Memory B cell (primary cell): ENCODE measurements at regions not wholly inside any gene's neighbourhood (a gene's known extent, or its start where the extent isn't known, plus 50 kb on each side); places are given as distances from the start of the nearest gene placed in this dataset.

Source experiments
- ATAC-seq: fragments of 150-1000 bp; cut with Tn5 transposase; 2 replicates; pipeline ENCODE4 v1.10.0; 2021; ENCODE audit warnings: low read depth, mild to moderate bottlenecking, moderate library complexity
- DNase-seq, 2 donors: peaks; one replicate each; pipeline ENCODE4 v3.0.0; 2022; ENCODE audit warnings: low spot score in 2 of 2
- H3K27ac Mint-ChIP-seq: one replicate; pipeline ENCODE4 v1.8.0; 2022; ENCODE audit warnings: mild to moderate bottlenecking, moderate library complexity, mixed read lengths
- H3K27me3 Mint-ChIP-seq: one replicate; pipeline ENCODE4 v1.8.0; 2022; ENCODE audit warnings: mixed read lengths
- H3K36me3 Mint-ChIP-seq: one replicate; pipeline ENCODE4 v1.8.0; 2022; ENCODE audit warnings: mild to moderate bottlenecking, mixed read lengths
- H3K4me1 Mint-ChIP-seq: one replicate; pipeline ENCODE4 v1.8.0; 2022; ENCODE audit warnings: mixed read lengths
- H3K4me3 Mint-ChIP-seq: one replicate; pipeline ENCODE4 v1.8.0; 2022; ENCODE audit warnings: mild to moderate bottlenecking, moderate library complexity, mixed read lengths
- H3K9me3 Mint-ChIP-seq: one replicate; pipeline ENCODE4 v1.8.0; 2022; ENCODE audit warnings: mixed read lengths

DNA sequence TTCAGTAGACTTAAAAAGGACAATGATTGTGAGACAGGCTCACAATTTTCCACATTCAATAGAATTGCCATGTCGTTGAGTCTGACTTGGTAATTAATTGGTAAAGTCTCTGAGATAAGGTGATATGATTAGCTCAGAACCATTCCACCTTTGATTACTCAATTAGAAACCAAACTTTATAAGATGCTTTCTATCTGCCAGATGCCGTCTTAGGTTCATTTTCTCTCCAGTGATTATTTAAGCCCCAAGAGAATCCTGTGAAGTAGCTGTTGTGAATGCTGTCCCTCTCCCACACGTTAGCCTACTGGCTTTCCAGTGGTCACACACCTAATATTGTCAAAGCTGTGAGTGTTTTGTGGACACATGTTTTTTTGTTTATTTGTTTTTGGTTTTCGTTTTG, 528.9 kb upstream of the ZNF462 start:
- ATAC-seq (no peak), DNase-seq (no peak)
- Mint-ChIP-seq H3K27me3 (no peaks in the 10 kb centered on the region), H3K4me3 (no peak overlapping the region), H3K36me3 (no peaks in the 10 kb centered on the region), H3K27ac (no peak overlapping the region), H3K9me3 (peaks cover 3% of the 10 kb centered on the region), H3K4me1 (no peaks in the 10 kb centered on the region)

DNA sequence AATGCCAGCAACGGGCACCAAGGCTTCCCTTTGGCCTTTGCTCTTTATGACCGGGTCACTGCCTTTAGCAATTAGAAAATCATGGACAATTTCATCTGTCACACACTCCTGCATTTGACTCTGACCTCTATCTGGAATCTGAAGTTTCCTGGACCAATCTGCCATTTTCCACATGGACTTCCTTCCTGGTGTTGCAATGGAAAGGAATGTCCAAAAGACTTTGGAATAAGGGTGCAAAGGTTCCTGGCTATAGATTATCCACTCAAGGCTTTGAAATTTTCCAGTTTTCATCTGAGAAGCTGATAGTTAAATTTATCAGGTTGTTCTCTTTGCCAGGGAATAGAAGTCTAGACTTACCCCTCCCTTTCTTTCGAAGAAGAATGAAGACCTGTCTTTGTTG, 523.1 kb upstream of the ZNF462 start:
- ATAC-seq = no peak

GRCh38 chr9:106350777-106351176, 512.2 kb upstream of the ZNF462 start:
- H3K4me3 Mint-ChIP-seq = no peak overlapping the region
- no peaks in the 10 kb centered on the region for H3K36me3 Mint-ChIP-seq
- DNase-seq = no peak
- peaks cover 5% of the 10 kb centered on the region for H3K9me3 Mint-ChIP-seq
- no peaks in the 10 kb centered on the region for H3K27me3 Mint-ChIP-seq
- H3K27ac Mint-ChIP-seq = no peak overlapping the region
- no peak for ATAC-seq
- no peaks in the 10 kb centered on the region for H3K4me1 Mint-ChIP-seq

More for the DNA sequence above, 523.1 kb upstream of the ZNF462 start:
- Mint-ChIP-seq H3K27me3 (no peaks in the 10 kb centered on the region), H3K9me3 (peaks cover 7% of the 10 kb centered on the region), H3K36me3 (no peaks in the 10 kb centered on the region), H3K4me3 (no peak overlapping the region), H3K4me1 (no peaks in the 10 kb centered on the region), H3K27ac (no peak overlapping the region)
- DNase-seq = no peak

DNA sequence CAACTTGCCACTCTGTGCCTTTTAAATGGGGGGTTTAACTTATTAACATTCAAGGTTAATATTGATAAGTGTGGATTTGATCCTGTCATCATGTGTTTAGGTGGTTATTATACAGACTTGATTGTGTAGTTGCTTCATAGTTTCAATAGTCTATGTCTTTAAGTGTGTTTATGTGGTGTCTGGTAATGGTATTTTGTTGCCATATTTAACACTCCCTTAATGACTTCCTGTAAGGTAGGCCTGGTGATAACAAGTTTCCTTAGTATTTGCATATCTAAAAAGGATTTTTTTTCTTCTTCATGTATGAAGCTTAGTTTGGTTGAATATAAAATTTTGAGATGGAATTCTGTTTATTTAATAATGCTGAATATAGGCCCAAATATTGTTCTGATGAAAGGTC, 506.0 kb upstream of the ZNF462 start:
- DNase-seq = no peak
- Mint-ChIP-seq H3K27me3 (no peaks in the 10 kb centered on the region), H3K4me3 (no peak overlapping the region), H3K4me1 (no peaks in the 10 kb centered on the region), H3K9me3 (peaks cover 2% of the 10 kb centered on the region), H3K36me3 (no peaks in the 10 kb centered on the region), H3K27ac (no peak overlapping the region)
- ATAC-seq = no peak

GRCh38 chr9:106358331-106358730, 504.6 kb upstream of the ZNF462 start:
- Mint-ChIP-seq H3K4me1 (no peaks in the 10 kb centered on the region), H3K27ac (no peak overlapping the region), H3K27me3 (no peaks in the 10 kb centered on the region), H3K36me3 (no peaks in the 10 kb centered on the region), H3K4me3 (no peak overlapping the region), H3K9me3 (peaks cover 2% of the 10 kb centered on the region)
- ATAC-seq = no peak
- DNase-seq = no peak

- Mint-ChIP-seq H3K9me3 (peaks cover 6% of the 10 kb centered on the region), H3K36me3 (no peaks in the 10 kb centered on the region), H3K4me1 (no peaks in the 10 kb centered on the region), H3K27ac (no peak overlapping the region), H3K27me3 (no peaks in the 10 kb centered on the region), H3K4me3 (no peak overlapping the region)
- no peak for ATAC-seq
- DNase-seq = no peak
Observed at GRCh38 chr9:106376689-106377088, 486.3 kb upstream of the ZNF462 start.

- H3K27ac Mint-ChIP-seq = no peak overlapping the region
- no peaks in the 10 kb centered on the region for H3K27me3 Mint-ChIP-seq
- H3K4me1 Mint-ChIP-seq = no peaks in the 10 kb centered on the region
- DNase-seq = no peak
- ATAC-seq = no peak
- no peak overlapping the region for H3K4me3 Mint-ChIP-seq
- H3K36me3 Mint-ChIP-seq = no peaks in the 10 kb centered on the region
- H3K9me3 Mint-ChIP-seq = peaks cover 8% of the 10 kb centered on the region
Observed at GRCh38 chr9:106383072-106383471, 479.9 kb upstream of the ZNF462 start.

DNA sequence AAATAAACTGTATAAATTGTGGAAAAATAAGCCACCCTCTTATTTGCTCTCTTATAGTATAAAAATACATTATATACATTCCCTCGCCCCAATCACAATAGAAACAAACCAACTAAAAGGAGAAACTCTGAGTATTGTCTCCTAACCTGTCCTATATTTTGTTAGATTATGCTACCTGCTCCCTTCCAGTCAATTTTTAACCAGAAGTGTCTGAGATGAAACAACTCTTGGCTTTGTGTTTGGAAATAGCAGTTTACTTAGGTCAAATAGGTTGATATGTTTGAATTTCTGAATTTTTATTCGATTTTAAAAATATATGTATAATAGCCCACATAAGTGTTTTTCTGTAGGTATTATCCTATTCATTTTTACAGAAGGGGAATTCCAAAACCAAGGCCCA, 475.0 kb upstream of the ZNF462 start:
- DNase-seq = no peak
- no peaks in the 10 kb centered on the region for H3K27me3 Mint-ChIP-seq
- H3K4me1 Mint-ChIP-seq = no peaks in the 10 kb centered on the region
- H3K36me3 Mint-ChIP-seq = no peaks in the 10 kb centered on the region
- ATAC-seq = no peak
- no peak overlapping the region for H3K4me3 Mint-ChIP-seq
- peaks cover 5% of the 10 kb centered on the region for H3K9me3 Mint-ChIP-seq
- H3K27ac Mint-ChIP-seq = no peak overlapping the region

DNA sequence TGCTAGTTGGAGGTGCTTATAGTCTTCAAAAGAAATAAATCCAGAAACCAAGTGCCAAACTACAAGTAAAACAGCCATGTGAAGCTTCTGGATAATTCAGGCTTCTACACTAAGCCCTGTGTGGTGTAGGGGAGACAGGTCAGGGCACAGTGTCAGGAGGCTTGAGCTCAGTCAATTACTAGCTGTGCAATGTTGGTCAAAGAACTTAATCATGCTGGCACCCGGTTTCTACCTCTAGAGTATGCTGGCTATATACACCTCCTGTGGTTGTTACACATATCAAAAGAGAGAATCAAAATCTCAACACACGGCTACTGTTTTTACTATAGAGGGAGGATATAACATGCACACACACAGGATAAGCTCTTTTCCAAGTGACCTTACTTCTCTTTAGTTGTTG, 469.7 kb upstream of the ZNF462 start:
- H3K9me3 Mint-ChIP-seq = no peaks in the 10 kb centered on the region
- H3K27ac Mint-ChIP-seq = no peak overlapping the region
- no peaks in the 10 kb centered on the region for H3K36me3 Mint-ChIP-seq
- H3K27me3 Mint-ChIP-seq = no peaks in the 10 kb centered on the region
- no peak overlapping the region for H3K4me3 Mint-ChIP-seq
- DNase-seq (no peak), ATAC-seq (no peak)
- no peaks in the 10 kb centered on the region for H3K4me1 Mint-ChIP-seq

DNA sequence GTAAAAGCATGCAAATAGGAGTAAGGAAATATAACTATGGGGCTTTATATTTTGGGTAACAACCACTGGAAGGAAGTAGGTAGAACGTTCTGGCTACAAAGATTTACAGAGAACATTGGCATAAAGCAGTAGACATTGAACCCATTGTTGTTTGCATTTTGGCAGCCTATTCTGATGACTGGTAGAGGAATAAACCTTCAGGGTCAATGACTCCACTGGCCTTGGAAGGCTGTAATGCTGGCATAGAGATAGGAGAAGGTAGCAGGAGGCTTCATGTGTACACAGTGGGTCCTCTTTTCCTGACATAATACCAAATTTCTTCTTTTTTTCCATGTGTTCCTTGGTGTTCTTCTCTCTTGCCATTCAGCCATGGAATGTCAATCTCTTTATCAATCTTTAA, 462.8 kb upstream of the ZNF462 start:
- H3K36me3 Mint-ChIP-seq = no peaks in the 10 kb centered on the region
- no peaks in the 10 kb centered on the region for H3K27me3 Mint-ChIP-seq
- no peak overlapping the region for H3K4me3 Mint-ChIP-seq
- H3K27ac Mint-ChIP-seq = no peak overlapping the region
- H3K4me1 Mint-ChIP-seq = no peaks in the 10 kb centered on the region
- H3K9me3 Mint-ChIP-seq = peaks cover 1% of the 10 kb centered on the region
- no peak for ATAC-seq
- no peak for DNase-seq

GRCh38 chr9:106400950-106401349, 462.0 kb upstream of the ZNF462 start:
- ATAC-seq (no peak), DNase-seq (no peak)
- Mint-ChIP-seq H3K4me3 (no peak overlapping the region), H3K9me3 (peaks cover 4% of the 10 kb centered on the region), H3K27ac (no peak overlapping the region), H3K4me1 (no peaks in the 10 kb centered on the region), H3K36me3 (no peaks in the 10 kb centered on the region), H3K27me3 (no peaks in the 10 kb centered on the region)

GRCh38 chr9:106403081-106403480, 459.9 kb upstream of the ZNF462 start:
- Mint-ChIP-seq H3K9me3 (peaks cover 4% of the 10 kb centered on the region), H3K27ac (no peak overlapping the region), H3K27me3 (no peaks in the 10 kb centered on the region), H3K4me3 (no peak overlapping the region), H3K36me3 (no peaks in the 10 kb centered on the region), H3K4me1 (no peaks in the 10 kb centered on the region)
- DNase-seq (no peak), ATAC-seq (no peak)

- DNase-seq (no peak), ATAC-seq (no peak)
- Mint-ChIP-seq H3K36me3 (no peaks in the 10 kb centered on the region), H3K27me3 (no peaks in the 10 kb centered on the region), H3K4me1 (no peaks in the 10 kb centered on the region), H3K27ac (no peak overlapping the region), H3K4me3 (no peak overlapping the region), H3K9me3 (peaks cover 4% of the 10 kb centered on the region)
Observed at GRCh38 chr9:106404137-106404536, 458.8 kb upstream of the ZNF462 start.

- H3K27ac Mint-ChIP-seq = no peak overlapping the region
- no peak for ATAC-seq
- peaks cover 4% of the 10 kb centered on the region for H3K9me3 Mint-ChIP-seq
- no peaks in the 10 kb centered on the region for H3K4me1 Mint-ChIP-seq
- H3K27me3 Mint-ChIP-seq = no peaks in the 10 kb centered on the region
- no peaks in the 10 kb centered on the region for H3K36me3 Mint-ChIP-seq
- DNase-seq = no peak
- H3K4me3 Mint-ChIP-seq = no peak overlapping the region
Observed at GRCh38 chr9:106405871-106406435, 457.0 kb upstream of the ZNF462 start.

- ATAC-seq (no peak), DNase-seq (no peak)
- Mint-ChIP-seq H3K9me3 (peaks cover 8% of the 10 kb centered on the region), H3K36me3 (no peaks in the 10 kb centered on the region), H3K27ac (no peak overlapping the region), H3K4me1 (no peaks in the 10 kb centered on the region), H3K4me3 (no peak overlapping the region), H3K27me3 (no peaks in the 10 kb centered on the region)
Observed at GRCh38 chr9:106414042-106414441, 448.9 kb upstream of the ZNF462 start.
